Pancreas (tissue), 10 donors: ENCODE measurements at regions not wholly inside any gene's neighbourhood (a gene's known extent, or its start where the extent isn't known, plus 50 kb on each side); places are given as distances from the start of the nearest gene placed in this dataset.

Source experiments
- ATAC-seq, 4 donors: fragments of 200-7000 bp; cut with Tn5 transposase; one replicate each; pipeline versions ENCODE4 v1.8.0 to v1.9.1; 2020; ENCODE audit warnings: mild to moderate bottlenecking in 4 of 4, moderate library complexity in 4 of 4
- DNase-seq, 6 donors: peaks; one replicate each; pipeline ENCODE4 v3.0.0-alpha.2; 2020
- FAIRE-seq: peaks from 2 replicates; lab custom pipeline; 2012; peaks lifted over from hg19 to GRCh38; lab: Jason Lieb, UNC
- H3K27ac ChIP-seq, 4 donors: fragments of 200-600 bp; sonication (generic); 1 replicate in 3 of 4; 2 replicates in 1 of 4; pipeline versions ENCODE4 v1.5.0 to v1.8.0; 2020
- H3K27me3 ChIP-seq, 4 donors: fragments of 200-600 bp; one replicate each; pipeline ENCODE4 v1.8.0; 2021
- H3K36me3 ChIP-seq, 3 donors: fragments of 200-600 bp; sonication (generic) in 1 of 3; one replicate each; pipeline versions ENCODE4 v1.5.0 to v1.8.0; 2020 to 2021
- H3K4me1 ChIP-seq, 3 donors: fragments of 200-600 bp; one replicate each; pipeline ENCODE4 v1.8.0; 2021
- H3K4me3 ChIP-seq, 4 donors: fragments of 200-600 bp; sonication (generic) in 2 of 4; one replicate each; pipeline versions ENCODE4 v1.5.0 to v1.8.0; 2020 to 2021
- H3K9me3 ChIP-seq, 4 donors: fragments of 200-600 bp; one replicate each; pipeline ENCODE4 v1.8.0; 2021
- CTCF ChIP-seq, 4 donors: fragments of 200-600 bp; sonication (generic) in 3 of 4; IDR thresholded peaks; one replicate each; pipeline versions ENCODE4 v1.5.0 to v1.8.0; 2021; ENCODE audit warnings: antibody characterized with exemption in 4 of 4
- WGBS, 2 donors: extraction: QIAGEN DNeasy Blood & Tissue Kit; methylation state at CpG; one replicate each; pipeline ENCODE4 v1.1.7; 2013; 5-methylcytosine and 5-hydroxymethylcytosine counted together
- intact Hi-C, 3 donors: fragments of 100-400 bp; cut with DNase I; formaldehyde crosslinking; loops; one replicate each; pipeline versions ENCODE4 v1.11.1 to v1.14.2; 2022
- donor health status: healthy with polysubstance abuse.
- donor health status: DM: no; HTN: no; CAD: no; lungs with moderate emphysema.
- donor health status: DM: no; HTN: no; CAD: no.
- donor health status: control.
- donor health status: control.
- donor health status: Bipolar disorder and iron deficiency.
- donor health status: DM: yes; HTN: yes; CAD: no.
- donor health status: DM: no; HTN: no; CAD: no.
- donor health status: DM: no; HTN: no; CAD: no.
- donor health status: DM: yes; HTN: yes; CAD: no.

DNA sequence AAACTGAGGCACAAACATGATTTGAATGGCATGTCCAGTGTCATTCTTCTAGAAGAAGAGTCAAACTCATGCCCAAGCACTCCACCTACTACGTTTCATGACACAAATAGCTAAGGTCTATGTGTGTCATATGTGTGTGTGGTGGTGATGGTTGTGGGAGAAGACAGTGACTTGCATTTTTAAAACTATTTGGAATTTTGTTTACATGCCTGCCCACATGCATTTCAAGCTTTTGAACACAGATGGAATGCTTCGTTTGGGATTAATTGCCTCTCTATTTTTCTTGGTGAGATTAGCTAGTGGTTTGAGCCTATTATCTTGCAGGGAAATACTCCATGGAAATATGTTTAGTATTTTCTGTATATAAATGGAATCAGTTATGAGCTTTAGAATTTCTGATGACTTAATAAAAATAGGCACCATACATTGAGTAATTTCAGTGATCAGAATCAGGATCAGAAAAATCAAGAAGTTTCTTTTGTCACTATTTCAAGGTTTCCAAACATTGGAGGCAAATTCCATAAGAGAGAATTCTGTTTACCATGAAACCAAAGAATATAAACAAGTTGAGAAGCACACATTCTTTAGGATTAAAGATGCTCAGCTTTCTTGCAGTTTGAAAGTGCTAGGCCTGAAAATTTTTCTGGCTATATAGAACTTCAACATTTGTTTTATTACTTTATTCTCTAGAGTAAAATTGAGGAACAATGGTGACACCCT, 260.3 kb upstream of the SEMA6A start:
- no peaks in the 10 kb centered on the region for H3K9me3 ChIP-seq
- DNase-seq (no peak), FAIRE-seq (no peak), ATAC-seq (no peak)
- H3K27ac ChIP-seq = no peak overlapping the region
- no peaks in the 10 kb centered on the region for H3K27me3 ChIP-seq
- no peak overlapping the region for H3K4me3 ChIP-seq
- no peaks in the 10 kb centered on the region for H3K4me1 ChIP-seq
- TF ChIP-seq CTCF (IDR thresholded peaks at IDR 0.05) = no peak
- 37 to 54% methylated on average over 2 of the region's 2 CpGs for WGBS, 2 donors
- intact Hi-C loops = no loop called here
- no peaks in the 10 kb centered on the region for H3K36me3 ChIP-seq

DNA sequence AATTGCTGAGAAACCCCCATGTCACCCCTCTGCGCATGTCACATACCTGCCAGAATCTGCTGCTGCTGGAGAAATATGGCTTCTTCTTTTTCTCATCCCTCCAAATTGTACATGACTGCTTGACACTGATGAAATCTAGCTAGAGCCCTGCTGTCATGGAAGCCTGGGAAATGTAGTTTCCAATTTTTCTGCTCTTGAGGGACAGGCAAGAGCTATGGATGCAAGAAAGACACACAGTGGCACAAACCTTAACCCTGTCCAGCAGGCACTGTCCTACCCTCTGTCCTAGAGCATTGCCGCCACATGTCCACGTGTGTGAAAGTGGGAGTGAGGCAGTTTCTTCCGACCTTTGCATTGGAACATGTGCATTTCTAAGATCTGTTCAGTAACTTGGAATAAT, 255.5 kb upstream of the SEMA6A start:
- TF ChIP-seq CTCF (IDR thresholded peaks at IDR 0.05) = no peak
- no peak for FAIRE-seq
- Histone ChIP-seq H3K36me3 (no peaks in the 10 kb centered on the region), H3K4me1 (no peaks in the 10 kb centered on the region), H3K9me3 (no peaks in the 10 kb centered on the region), H3K4me3 (no peak overlapping the region), H3K27me3 (no peaks in the 10 kb centered on the region), H3K27ac (no peak overlapping the region)
- no peak for ATAC-seq
- no peak for DNase-seq
- intact Hi-C loops = no loop called here
- WGBS, 2 donors = 77 to 87% methylated on average over 4 of the region's 4 CpGs

DNA sequence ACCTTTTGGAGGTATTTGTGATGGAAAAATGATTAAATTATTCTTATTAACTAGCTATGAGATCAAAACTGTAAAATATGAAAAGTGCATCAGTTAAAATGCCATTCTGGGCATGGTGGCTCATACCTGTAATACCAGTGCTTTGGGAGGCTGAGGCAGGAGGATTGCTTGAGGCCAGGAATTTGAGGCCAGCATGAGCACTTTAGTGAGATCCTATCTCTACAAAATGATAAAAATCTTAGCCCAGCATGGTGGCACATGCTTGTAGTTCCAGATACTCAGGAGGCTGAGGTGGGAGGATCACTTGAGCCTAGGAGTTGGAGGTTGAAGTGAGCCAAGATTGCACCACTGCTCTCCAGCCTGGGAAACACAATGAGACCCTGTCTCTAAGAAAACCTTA, 252.5 kb upstream of the SEMA6A start:
- Histone ChIP-seq H3K9me3 (no peaks in the 10 kb centered on the region), H3K4me1 (no peaks in the 10 kb centered on the region), H3K36me3 (no peaks in the 10 kb centered on the region), H3K27ac (no peak overlapping the region), H3K4me3 (no peak overlapping the region), H3K27me3 (no peaks in the 10 kb centered on the region)
- intact Hi-C loops = no loop called here
- DNase-seq (no peak), ATAC-seq (no peak), FAIRE-seq (no peak)
- TF ChIP-seq CTCF (IDR thresholded peaks at IDR 0.05) = no peak

- Histone ChIP-seq H3K9me3 (no peaks in the 10 kb centered on the region), H3K4me1 (no peaks in the 10 kb centered on the region), H3K4me3 (no peak overlapping the region), H3K36me3 (no peaks in the 10 kb centered on the region), H3K27me3 (no peaks in the 10 kb centered on the region), H3K27ac (no peak overlapping the region)
- 60 to 83% methylated on average over 1 of the region's 1 CpG for WGBS, 2 donors
- ATAC-seq (no peak), DNase-seq (no peak), FAIRE-seq (no peak)
- intact Hi-C loops = no loop called here
- TF ChIP-seq CTCF (IDR thresholded peaks at IDR 0.05) = no peak
These were observed 250.9 kb upstream of the SEMA6A start for GRCh38 chr5:116825486-116825885.

GRCh38 chr5:116824751-116825438, 250.3 kb upstream of the SEMA6A start:
- Histone ChIP-seq H3K4me3 (no peak overlapping the region), H3K36me3 (no peaks in the 10 kb centered on the region), H3K27me3 (no peaks in the 10 kb centered on the region), H3K27ac (no peak overlapping the region), H3K9me3 (no peaks in the 10 kb centered on the region), H3K4me1 (no peaks in the 10 kb centered on the region)
- intact Hi-C loops = no loop called here
- no peak for TF ChIP-seq CTCF (IDR thresholded peaks at IDR 0.05)
- DNase-seq (no peak), ATAC-seq (no peak), FAIRE-seq (no peak)
- WGBS, 2 donors = 64 to 77% methylated on average over 3 of the region's 3 CpGs
